Activated naive CD4-positive, alpha-beta T cell (primary cell): ENCODE measurements at regions not wholly inside any gene's neighbourhood (a gene's known extent, or its start where the extent isn't known, plus 50 kb on each side); places are given as distances from the start of the nearest gene placed in this dataset.
"Not testable (repeated sequence)": the region's sequence is repeated elsewhere in the genome, so short reads cannot be mapped to it uniquely, and the experiment has no call there.

ENCODE experiments used
- DNase-seq, 4 experiments: peaks; one replicate each; lab custom pipeline; 2025; lab: John Stamatoyannopoulos, UW

- DNase-seq = no peak
Measured at GRCh38 chr14:62409169-62409568, 636.1 kb downstream of the KCNH5 start.

GRCh38 chr14:62409626-62410300 lies 635.5 kb downstream of the KCNH5 start:
- no peak for DNase-seq

DNA sequence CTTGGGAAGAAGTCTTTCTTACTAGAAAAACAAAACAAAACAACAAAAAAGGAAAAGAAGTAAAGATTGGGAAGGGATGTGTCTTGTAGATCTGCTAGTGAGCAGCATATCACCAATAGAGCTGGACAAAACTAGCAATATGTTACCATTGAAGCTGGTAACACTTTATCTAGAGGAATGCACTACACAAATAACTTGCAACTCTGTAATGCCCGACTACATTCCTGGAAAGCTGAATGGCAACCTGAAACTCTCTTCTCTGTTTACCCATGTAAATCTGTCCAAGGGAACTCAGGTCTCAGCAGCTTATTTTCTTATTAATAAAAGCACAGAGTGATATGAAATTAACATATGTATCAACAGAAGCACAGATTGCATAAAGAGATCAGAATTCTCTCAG lies 624.4 kb downstream of the KCNH5 start:
- no peak for DNase-seq

- DNase-seq = no peak
Measured at GRCh38 chr14:62428429-62429203, 616.6 kb downstream of the KCNH5 start.

GRCh38 chr14:62429683-62430082 lies 615.6 kb downstream of the KCNH5 start:
- no peak for DNase-seq

DNA sequence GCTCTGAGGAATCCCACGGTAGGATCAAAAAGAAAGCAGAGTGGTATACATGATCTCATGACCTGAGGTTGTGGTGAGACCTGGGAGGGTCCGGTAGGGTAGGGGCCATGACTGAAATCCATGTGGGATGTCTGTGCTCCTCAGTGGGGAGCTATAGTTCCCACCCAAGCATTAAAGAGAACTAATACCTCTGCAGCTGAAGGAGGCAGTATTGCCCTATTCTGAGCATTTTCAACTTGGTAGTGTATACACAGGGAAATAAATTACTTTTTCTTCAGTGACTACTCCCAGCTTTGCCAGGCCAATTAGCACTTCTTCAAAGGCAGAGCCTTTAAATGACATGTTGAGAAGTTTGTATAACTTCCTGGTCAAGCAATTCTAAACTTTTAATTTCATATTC lies 613.8 kb downstream of the KCNH5 start:
- DNase-seq = no peak

- no peak for DNase-seq
Measured at GRCh38 chr14:62432955-62433354, 612.3 kb downstream of the KCNH5 start.

GRCh38 chr14:62436261-62436660 lies 609.0 kb downstream of the KCNH5 start:
- DNase-seq = no peak

DNA sequence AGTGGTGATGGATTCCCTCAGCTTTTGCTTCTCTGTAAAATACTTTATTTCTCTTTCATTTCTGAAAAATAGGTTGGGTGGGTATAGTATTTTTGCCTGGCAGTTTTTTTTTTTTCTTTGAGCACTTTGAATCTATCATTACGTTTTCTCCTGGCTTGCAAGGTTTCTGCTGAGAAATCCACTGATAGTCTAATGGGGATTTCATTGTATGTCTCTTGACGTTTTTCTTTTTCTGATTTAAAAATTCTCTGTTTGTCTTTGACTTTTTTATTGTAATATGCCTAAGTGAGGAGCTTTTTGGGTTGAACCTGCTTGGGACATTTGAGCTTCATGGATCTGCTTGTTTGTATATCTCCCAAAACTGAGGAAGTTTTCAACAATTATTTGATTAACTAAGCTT lies 606.0 kb downstream of the KCNH5 start:
- DNase-seq = no peak

DNA sequence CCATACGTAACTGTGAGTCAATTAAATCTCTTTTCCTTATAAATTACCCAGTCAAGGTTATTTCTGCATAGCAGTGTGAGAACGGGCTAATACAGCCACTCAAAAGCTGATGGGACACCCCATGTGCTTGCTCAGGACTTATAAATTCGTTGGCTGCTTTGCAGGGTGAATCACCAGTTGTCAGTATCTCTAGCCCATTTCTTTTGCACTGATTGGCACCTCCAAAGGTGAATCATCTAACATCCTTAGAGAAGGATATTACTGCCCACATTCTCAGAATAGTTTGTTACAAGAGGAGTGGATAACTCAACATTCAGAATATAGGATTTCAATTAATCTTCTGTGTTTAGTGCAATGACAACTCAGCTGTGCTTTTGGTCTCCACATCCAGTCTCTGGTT lies 601.5 kb downstream of the KCNH5 start:
- DNase-seq = no peak

DNA sequence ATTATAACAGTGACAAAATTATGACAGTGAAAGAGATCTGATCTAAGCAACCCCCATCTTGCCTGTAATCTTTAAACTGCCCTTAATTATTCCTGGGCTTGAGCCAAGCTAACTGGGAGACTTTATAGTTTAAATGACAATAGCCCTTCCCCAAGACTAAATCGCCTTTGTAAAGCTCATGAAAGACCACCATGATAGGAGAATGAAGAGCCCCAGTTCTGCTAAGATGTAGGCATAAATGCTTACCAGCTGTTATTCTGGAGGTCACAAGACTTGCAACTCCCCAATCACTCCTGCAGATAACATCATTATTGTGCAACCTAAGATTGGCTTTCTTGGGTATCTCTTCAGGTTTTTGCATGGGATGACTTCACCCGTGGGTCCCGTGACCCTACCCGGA lies 599.7 kb downstream of the KCNH5 start:
- DNase-seq = no peak

GRCh38 chr14:62451221-62451620 lies 594.0 kb downstream of the KCNH5 start:
- no peak for DNase-seq

DNA sequence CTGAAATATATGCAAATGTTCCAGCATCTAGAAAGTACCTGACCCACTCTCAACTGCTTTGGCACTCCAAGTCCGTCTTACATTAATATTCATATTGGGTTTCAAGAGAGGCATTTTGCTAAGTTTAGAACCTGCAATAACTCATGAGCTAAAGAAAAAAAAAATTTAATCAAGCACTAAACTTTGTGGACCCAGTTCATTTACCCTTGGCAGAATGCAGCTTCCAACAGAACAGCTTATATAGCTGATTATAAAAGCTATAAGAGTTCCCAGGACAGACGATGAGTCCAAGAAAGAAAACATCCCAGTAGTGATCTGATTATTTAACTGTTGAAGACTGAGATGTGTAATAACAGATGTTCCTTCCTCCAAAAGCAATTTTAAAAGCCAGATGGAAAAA lies 592.0 kb downstream of the KCNH5 start:
- DNase-seq = no peak

GRCh38 chr14:62455446-62455845 lies 589.8 kb downstream of the KCNH5 start:
- DNase-seq = no peak

DNA sequence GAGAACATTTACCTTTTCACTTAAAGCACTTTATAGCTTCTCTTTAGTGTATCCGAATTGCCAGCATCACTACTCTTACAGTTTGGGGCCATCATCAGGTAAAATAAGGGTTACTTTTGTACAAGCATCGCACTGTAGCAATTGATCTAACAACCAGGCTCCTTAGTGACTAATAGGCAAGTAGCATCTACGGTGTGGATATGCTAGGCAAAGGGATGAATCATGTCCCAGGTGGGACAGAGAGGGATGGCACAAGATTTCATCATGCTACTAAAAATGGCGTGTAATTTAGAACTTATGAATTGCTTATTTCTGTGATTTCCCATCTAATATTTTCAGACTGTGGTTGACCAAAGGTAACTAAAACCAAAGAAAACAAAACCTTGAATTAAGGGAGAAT lies 582.3 kb downstream of the KCNH5 start:
- DNase-seq = no peak

DNA sequence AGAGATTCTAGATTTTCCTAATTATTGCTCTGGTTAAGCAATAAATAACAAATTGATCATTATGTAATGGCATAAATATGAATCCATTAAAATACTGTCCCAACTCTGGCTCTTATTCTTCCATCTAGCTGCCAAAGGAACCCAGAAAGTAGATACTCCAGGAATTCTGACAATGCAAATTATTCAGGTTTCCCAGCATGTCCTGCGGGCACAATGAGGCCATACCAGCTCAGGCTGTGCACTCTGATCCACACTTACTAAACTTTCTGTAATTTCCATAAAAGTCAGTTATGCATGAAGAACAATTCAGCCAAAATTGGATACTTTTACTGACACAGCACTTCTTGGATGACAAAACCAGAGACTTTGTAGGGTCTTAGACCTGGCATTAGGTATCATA lies 576.3 kb downstream of the KCNH5 start:
- no peak for DNase-seq

DNA sequence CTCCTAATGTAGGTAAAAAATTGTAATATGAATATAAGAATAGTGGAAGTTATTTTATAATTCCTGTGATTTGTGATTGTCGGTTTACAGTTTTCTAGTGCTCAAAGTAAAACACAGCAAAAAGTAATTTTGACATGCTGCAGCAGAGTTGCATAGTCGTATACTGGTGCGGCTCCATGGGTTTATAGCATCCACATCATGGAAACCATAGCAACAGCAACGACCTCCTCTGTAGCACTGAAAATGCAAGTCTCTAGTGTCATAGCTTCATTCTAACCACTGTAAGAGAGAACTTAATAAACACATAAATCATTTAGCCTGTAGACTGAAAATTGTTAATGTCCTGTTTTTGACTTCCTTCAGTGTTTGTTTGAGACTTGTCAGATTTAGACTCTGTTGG lies 574.3 kb downstream of the KCNH5 start:
- no peak for DNase-seq

GRCh38 chr14:62491146-62491545 lies 554.1 kb downstream of the KCNH5 start:
- DNase-seq = no peak

DNA sequence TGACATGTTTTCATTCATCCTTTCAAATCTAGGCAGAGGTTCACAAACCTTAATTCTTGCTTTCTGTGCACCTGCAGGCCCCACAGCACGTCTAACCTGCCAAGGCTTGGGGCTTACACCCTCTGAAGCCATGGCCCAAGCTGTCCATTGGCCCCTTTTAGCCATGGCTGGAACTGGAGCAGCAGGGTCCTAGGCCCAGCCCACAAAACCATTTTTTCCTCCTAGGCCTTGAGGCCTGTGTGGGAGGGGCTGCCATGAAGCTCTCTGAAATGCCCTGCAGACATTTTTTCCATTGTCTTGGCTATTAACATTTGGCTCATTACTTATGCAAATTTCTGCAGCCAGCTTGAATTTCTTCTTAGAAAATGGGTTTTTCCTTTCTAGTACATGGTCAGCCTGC lies 547.5 kb downstream of the KCNH5 start:
- no peak for DNase-seq

DNA sequence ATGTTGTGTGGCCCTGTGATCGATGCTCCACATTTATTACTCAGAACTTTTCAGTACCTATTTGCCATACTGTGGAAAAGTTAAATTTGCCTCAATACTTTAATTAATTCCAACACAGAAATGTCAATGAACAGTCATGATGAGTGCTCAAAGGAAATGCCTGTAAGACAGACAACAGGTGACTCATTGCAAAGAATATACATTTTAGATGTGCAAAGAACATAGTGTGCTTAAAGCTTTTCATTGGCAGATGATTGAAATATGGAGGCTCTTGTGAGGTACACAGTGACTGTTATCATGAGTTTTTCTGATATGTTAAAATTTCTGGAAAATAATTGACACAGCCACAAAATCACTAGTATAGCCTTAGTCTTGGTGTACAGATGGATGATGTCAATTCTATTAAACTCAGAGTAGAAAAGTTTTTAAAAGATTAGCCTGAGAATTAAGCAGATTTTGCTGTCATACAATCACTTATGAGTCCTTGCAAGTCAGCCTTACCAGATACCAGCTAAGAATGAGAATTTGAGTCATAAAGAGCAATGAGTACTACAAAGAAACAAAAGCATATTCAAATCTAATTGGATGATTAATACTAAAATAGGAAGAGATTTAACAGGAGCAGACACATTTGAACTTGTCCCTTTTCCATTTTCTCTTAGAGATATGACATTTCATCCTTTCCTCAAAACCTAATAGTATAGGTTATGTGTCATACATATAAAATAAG lies 544.1 kb downstream of the KCNH5 start:
- DNase-seq = no peak

DNA sequence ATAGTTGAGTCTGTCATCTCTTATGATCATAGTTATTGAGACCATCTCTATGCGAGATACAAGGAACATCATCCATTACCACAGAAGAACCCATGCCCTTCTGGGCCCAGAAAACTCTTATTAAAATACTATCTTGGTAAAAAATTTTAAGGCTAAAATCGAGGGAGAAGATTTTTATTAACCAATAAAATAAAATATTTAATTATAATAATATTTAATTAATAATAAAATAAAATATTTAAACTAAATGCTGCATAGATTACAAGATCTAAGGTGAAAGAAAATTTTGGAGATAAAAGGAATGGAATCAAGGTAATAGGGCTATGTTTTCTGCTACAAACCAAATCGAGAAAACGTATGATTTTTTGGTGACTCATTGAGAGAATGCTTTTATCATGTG lies 540.2 kb downstream of the KCNH5 start:
- DNase-seq = no peak

DNA sequence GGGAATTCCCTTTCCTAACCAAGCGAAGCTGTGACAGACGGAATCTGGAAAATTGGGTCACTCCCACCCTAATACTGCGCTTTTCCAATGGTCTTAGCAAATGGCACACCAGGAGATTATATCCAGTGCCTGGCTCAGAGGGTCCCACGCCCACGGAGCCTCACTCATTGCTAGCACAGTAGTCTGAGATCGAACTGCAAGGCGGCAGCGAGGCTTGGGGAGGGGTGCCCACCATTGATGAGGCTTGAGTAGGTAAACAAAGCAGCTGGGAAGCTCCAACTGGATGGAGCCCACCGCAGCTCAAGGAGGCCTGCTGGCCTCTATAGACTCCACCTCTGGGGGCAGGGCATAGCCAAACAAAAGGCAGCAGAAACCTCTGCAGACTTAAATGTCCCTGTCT lies 523.9 kb downstream of the KCNH5 start:
- DNase-seq = not testable (repeated sequence)

DNA sequence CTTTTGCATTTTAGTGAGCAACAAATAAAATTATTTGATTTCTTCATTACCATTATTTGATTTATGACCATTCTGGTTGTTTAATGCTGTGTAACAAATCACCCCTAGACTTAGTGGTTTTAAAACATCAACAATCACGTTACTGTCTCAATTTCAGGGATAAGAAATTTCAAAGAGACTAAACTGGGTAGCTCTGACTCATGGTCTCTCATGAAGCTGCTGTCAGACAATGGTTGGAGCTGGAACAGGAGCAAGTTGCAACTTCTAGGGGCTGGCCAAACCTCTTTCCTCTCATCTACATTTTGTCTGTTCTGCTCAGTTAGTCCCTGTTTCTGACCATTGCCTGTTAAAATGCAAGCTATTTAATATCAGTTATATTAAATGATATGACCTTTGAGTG lies 517.0 kb downstream of the KCNH5 start:
- no peak for DNase-seq
